Dermis microvascular lymphatic vessel endothelial cell (primary cell): ENCODE measurements at regions not wholly inside any gene's neighbourhood (a gene's known extent, or its start where the extent isn't known, plus 50 kb on each side); places are given as distances from the start of the nearest gene placed in this dataset.
"Not testable (repeated sequence)": the region's sequence is repeated elsewhere in the genome, so short reads cannot be mapped to it uniquely, and the experiment has no call there.

Experiments used
- DNase-seq, 2 donors: peaks; one replicate each; pipeline versions ENCODE4 v3.0.0 to v3.0.0-alpha.2; 2010; ENCODE audit warnings: low read depth in 2 of 2

DNA sequence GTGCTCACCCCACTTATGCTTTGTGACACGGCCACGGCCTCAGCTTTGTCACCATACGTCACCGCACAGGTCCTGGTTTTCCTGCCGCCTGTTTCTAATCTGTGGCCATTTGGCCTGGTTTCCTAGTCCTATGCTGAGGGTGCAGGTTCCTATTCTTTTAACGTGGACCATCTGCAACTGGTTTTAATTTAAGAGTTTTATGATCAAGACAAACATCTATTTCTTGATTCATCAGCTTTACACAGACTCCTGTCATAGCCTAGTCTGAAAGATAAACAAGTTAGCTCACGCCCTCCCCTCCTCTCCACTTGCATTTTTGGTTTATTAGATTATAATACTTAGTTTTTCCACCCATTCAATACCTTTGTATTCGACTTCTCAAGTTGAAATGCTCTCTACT lies 97.5 kb upstream of the RPS6KA2 start:
- no peak for DNase-seq

- no peak for DNase-seq
Measured at GRCh38 chr6:166722785-166723184, 95.7 kb upstream of the RPS6KA2 start.

DNA sequence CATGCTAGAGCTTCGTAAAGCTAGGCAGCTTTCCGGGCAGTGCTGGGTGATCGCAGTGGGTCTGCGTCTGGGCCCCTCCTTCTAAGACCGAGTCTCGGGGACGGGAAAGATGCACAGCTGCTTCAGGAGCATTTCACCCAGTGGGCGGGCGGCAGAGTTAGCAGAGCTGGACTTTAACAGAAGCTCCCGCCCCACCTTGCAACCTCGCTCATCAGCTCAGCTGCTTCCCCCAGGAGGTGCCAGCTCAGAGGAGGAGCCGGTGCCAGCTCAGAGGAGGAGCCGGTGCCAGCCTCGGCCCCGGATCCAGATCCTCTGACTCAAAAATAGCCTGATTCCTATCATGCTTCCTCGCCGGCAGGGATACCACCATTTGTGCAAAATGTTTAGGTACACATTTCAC lies 94.5 kb upstream of the RPS6KA2 start:
- no peak for DNase-seq

- no peak for DNase-seq
Measured at GRCh38 chr6:166720856-166721255, 93.8 kb upstream of the RPS6KA2 start.

DNA sequence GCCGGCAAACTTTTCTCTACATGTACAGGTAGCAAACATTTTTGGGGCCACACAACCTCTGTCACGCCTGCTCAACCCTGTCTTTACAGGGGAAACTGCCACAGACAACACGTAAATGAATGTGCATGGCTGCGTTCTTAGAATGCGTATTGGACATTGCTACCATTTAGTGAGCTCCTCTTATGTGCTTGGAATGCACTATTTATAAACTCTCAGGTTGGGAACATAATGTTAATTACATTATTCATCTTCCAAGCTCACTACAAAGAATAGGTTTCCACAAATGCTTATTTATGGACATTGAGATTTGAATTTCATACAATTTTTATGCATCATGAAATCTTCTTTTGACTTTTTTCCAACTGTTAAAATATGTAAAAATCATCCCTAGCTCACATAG lies 92.0 kb upstream of the RPS6KA2 start:
- no peak for DNase-seq

DNA sequence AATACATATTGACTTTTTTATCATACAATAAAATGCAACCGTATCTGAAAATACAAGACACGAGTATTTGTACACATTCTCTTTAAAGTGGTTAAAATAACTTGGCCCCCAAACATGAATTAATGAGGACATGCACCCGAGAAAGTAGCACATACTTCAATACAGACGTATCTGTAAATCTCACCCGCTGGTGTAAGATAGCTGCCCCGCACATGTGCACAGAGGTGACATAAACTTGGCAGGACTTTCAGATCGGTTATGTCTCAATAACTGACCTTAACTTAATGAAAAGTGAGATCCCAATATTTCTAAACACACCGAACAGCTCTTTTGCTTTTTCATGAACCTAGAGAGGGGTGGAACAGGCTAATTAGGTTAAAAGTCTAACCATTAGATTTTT lies 91.5 kb upstream of the RPS6KA2 start:
- DNase-seq: no peak

- no peak for DNase-seq
Measured at GRCh38 chr6:166716910-166717617, 90.0 kb upstream of the RPS6KA2 start.

DNA sequence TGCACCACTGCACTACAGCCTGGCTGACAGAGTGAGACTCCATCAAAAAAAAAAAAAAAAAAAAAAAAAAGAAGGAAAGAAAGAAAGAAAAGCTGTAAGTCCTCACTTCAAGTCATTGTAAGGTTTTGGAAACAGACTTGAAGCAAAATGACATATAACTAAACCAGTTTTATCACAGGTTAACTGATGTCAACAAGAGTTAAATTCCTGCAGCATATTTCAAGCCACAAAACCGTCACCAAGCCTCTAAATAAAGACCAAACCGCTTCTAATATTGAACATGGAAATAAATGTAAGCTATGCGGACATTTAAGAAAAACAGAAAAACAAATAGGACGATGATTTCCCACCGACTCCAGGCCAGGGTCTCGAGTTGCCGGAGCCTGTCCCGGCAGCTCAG lies 88.9 kb upstream of the RPS6KA2 start:
- no peak for DNase-seq

- no peak for DNase-seq
Measured at GRCh38 chr6:166715065-166715464, 88.0 kb upstream of the RPS6KA2 start.

GRCh38 chr6:166714581-166714980 lies 87.5 kb upstream of the RPS6KA2 start:
- no peak for DNase-seq

- no peak for DNase-seq
Measured at GRCh38 chr6:166714187-166714510, 87.1 kb upstream of the RPS6KA2 start.

GRCh38 chr6:166713434-166714186 lies 86.6 kb upstream of the RPS6KA2 start:
- DNase-seq: peak; percentile 71 to 85

GRCh38 chr6:166712286-166713228 lies 85.5 kb upstream of the RPS6KA2 start:
- peak in 1 of 2 donors; percentile 25 for DNase-seq

GRCh38 chr6:166710084-166710483 lies 83.0 kb upstream of the RPS6KA2 start:
- no peak for DNase-seq

GRCh38 chr6:166708460-166708859 lies 81.4 kb upstream of the RPS6KA2 start:
- no peak for DNase-seq

DNA sequence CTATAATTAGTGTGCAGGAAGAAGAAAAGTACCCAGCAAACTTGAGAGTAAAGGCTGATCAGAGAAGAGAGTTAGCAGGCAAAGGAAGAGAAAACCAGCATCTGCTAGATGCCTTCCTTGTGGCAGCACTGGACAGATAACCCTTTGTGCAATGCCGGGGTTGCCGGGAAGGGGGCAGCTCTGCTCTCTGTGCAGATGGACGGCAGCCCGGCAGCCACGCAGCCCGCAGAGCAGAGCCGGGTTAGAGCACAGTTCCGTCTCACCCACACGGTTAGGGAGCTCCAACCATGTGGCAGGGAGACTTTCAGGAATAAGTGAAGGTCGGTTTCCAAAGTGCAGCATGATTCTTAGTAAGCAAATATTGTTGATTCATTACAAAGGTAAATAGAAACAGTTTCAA lies 80.0 kb upstream of the RPS6KA2 start:
- DNase-seq: peak; percentile 41 to 63

DNA sequence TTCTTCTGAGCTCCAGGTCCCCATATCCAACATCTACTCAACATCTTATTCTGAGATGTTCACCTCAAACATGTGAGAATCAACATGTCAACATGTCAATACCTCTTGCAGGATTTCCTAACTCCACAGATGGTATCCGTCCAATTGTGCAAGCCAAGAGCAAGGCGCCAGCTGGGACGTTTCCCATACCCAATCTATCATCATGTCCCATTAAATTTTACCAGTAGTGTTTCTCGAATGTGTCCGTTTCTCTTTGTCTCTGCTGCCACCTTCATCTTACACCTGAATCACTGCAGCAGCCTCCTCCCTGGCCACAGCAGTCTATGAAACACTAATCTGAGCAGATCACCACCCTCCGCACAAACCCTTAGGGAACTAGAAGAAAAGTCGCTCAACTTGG lies 78.0 kb upstream of the RPS6KA2 start:
- peak; percentile 45 to 69 for DNase-seq

- DNase-seq: no peak
Measured at GRCh38 chr6:166704171-166704570, 77.1 kb upstream of the RPS6KA2 start.

DNA sequence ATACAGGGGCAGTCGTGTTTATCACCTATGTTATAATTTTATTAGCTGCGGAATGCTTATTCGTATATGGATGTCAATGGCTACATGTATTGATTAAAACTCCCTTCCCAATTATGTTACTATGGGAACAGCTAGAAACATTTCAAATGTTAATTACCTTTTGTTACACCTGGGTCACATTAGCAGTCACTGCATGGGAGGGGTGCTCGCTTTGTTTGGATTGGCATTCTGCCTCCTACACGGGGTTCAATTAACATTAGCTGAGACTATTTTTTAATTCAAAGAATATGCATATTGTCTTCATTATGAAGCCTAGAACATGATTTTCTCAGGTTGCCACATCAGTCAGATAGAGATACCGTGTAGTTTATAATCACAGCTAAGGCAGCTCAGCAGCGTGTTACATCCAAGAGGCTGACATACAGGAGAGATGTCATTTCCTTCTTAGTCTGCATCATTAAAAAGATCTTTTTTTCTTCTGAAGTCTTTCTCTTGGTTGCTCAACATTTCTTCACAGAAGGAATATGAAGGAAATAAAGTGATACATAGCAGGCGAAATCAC lies 76.2 kb upstream of the RPS6KA2 start:
- DNase-seq: no peak

- not testable (repeated sequence) for DNase-seq
Measured at GRCh38 chr6:166701424-166701823, 74.4 kb upstream of the RPS6KA2 start.

GRCh38 chr6:166700871-166701270 lies 73.8 kb upstream of the RPS6KA2 start:
- not testable (repeated sequence) for DNase-seq

DNA sequence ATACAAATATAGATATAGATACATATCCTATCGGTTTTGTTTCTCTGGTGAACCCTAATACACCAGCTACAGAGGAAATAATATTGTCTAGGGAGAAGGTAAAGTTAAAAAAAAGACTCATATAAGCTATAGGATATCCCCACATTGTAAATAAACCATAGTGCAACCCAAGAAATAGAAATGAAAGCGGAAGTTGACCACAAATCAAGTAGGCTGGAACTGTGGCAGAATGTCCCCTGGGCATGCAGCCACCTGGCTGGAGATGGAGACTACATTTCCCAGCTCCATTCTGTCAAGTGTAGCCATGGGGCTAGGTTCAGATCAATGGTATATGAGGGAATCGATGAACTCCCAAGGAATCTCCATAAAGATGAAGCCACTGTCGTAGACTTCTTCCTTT lies 70.1 kb upstream of the RPS6KA2 start:
- no peak for DNase-seq
